HG03039 (cell line): ENCODE measurements at regions not wholly inside any gene's neighbourhood (a gene's known extent, or its start where the extent isn't known, plus 50 kb on each side); places are given as distances from the start of the nearest gene placed in this dataset.

Source experiments
- ATAC-seq: cut with Tn5 transposase; IDR thresholded peaks from one replicate; pipeline ENCODE4 v1.9.1; 2021; ENCODE audit warnings: mild to moderate bottlenecking, moderate library complexity; ENCODE audit not compliant: unreplicated experiment

- ATAC-seq: no peak
These were observed 219.9 kb upstream of the RAB6C start for GRCh38 chr2:129759472-129760010.

- no peak for ATAC-seq
These were observed 218.8 kb upstream of the RAB6C start for GRCh38 chr2:129760669-129761068.

- no peak for ATAC-seq
These were observed 217.9 kb upstream of the RAB6C start for GRCh38 chr2:129761569-129762021.

GRCh38 chr2:129762386-129763189, 216.9 kb upstream of the RAB6C start:
- no peak for ATAC-seq

GRCh38 chr2:129763190-129763846, 216.1 kb upstream of the RAB6C start:
- no peak for ATAC-seq

GRCh38 chr2:129763966-129764365, 215.5 kb upstream of the RAB6C start:
- no peak for ATAC-seq

GRCh38 chr2:129764376-129765325, 214.8 kb upstream of the RAB6C start:
- ATAC-seq: no peak

- ATAC-seq: no peak
These were observed 214.2 kb upstream of the RAB6C start for GRCh38 chr2:129765326-129765677.

- no peak for ATAC-seq
These were observed 213.7 kb upstream of the RAB6C start for GRCh38 chr2:129765678-129766351.

- ATAC-seq: no peak
These were observed 213.0 kb upstream of the RAB6C start for GRCh38 chr2:129766374-129766993.

- ATAC-seq: no peak
These were observed 212.0 kb upstream of the RAB6C start for GRCh38 chr2:129767346-129768035.

- no peak for ATAC-seq
These were observed 211.5 kb upstream of the RAB6C start for GRCh38 chr2:129768036-129768386.

- no peak for ATAC-seq
These were observed 210.8 kb upstream of the RAB6C start for GRCh38 chr2:129768485-129769184.

- no peak for ATAC-seq
These were observed 210.1 kb upstream of the RAB6C start for GRCh38 chr2:129769185-129769991.

- ATAC-seq: no peak
These were observed 207.9 kb upstream of the RAB6C start for GRCh38 chr2:129771418-129772189.

GRCh38 chr2:129772190-129772579, 207.3 kb upstream of the RAB6C start:
- no peak for ATAC-seq

GRCh38 chr2:129775952-129776653, 203.4 kb upstream of the RAB6C start:
- no peak for ATAC-seq
